Activated naive CD4-positive, alpha-beta T cell treated with anti-CD3 and anti-CD28 coated beads for 36 hours (primary cell): ENCODE measurements at regions not wholly inside any gene's neighbourhood (a gene's known extent, or its start where the extent isn't known, plus 50 kb on each side); places are given as distances from the start of the nearest gene placed in this dataset.
"Not testable (repeated sequence)": the region's sequence is repeated elsewhere in the genome, so short reads cannot be mapped to it uniquely, and the experiment has no call there.

Experiments used
- CTCF ChIA-PET: fragments of 350-600 bp; sonication (Branson Sonifier 250); formaldehyde crosslinking; loops from one replicate; lab custom pipeline; 2021; ENCODE audit warnings: antibody characterized with exemption; lab: Charles Lee
- DNase-seq: peaks from one replicate; pipeline ENCODE4 v3.0.0-alpha.2; 2020
- H3K27ac Mint-ChIP-seq: one replicate; pipeline ENCODE4 v1.8.0; 2021; ENCODE audit warnings: mild to moderate bottlenecking, mixed read lengths
- H3K27me3 Mint-ChIP-seq: one replicate; pipeline ENCODE4 v1.8.0; 2021; ENCODE audit warnings: low read depth, mixed read lengths
- H3K36me3 Mint-ChIP-seq: one replicate; pipeline ENCODE4 v1.8.0; 2021; ENCODE audit warnings: low read depth, mixed read lengths
- H3K4me1 Mint-ChIP-seq: one replicate; pipeline ENCODE4 v1.8.0; 2021; ENCODE audit warnings: low read depth, mixed read lengths
- H3K4me3 Mint-ChIP-seq: one replicate; pipeline ENCODE4 v1.8.0; 2021; ENCODE audit warnings: mild to moderate bottlenecking, moderate library complexity, mixed read lengths
- H3K9me3 Mint-ChIP-seq: one replicate; pipeline ENCODE4 v1.8.0; 2021; ENCODE audit warnings: mixed read lengths
- intact Hi-C: fragments of 100-400 bp; cut with micrococcal nuclease; formaldehyde crosslinking; loops from one replicate; pipeline ENCODE4 v1.15.1; 2023

- H3K4me1 Mint-ChIP-seq, H3K27me3 Mint-ChIP-seq, H3K9me3 Mint-ChIP-seq, H3K36me3 Mint-ChIP-seq, H3K27ac Mint-ChIP-seq, DNase-seq, CTCF ChIA-PET, intact Hi-C loops, H3K4me3 Mint-ChIP-seq: not testable (repeated sequence)
Measured at GRCh38 chr22:15799935-15800334, 110.1 kb downstream of the POTEH start.

GRCh38 chr22:15811141-15811540 is 121.3 kb downstream of the POTEH start:
- intact Hi-C loops, CTCF ChIA-PET, H3K9me3 Mint-ChIP-seq, H3K4me3 Mint-ChIP-seq, H3K36me3 Mint-ChIP-seq, H3K27me3 Mint-ChIP-seq, H3K4me1 Mint-ChIP-seq, H3K27ac Mint-ChIP-seq: not testable (repeated sequence)
- DNase-seq = peak; percentile 17

- H3K4me1 Mint-ChIP-seq, H3K27me3 Mint-ChIP-seq, DNase-seq, intact Hi-C loops, CTCF ChIA-PET, H3K27ac Mint-ChIP-seq, H3K4me3 Mint-ChIP-seq, H3K9me3 Mint-ChIP-seq, H3K36me3 Mint-ChIP-seq: not testable (repeated sequence)
Measured at GRCh38 chr22:15815783-15816182, 126.0 kb downstream of the POTEH start.

GRCh38 chr22:15816470-15816869 is 126.6 kb downstream of the POTEH start:
- DNase-seq, intact Hi-C loops, H3K4me1 Mint-ChIP-seq, H3K9me3 Mint-ChIP-seq, H3K27me3 Mint-ChIP-seq, H3K27ac Mint-ChIP-seq, CTCF ChIA-PET, H3K4me3 Mint-ChIP-seq, H3K36me3 Mint-ChIP-seq: not testable (repeated sequence)

GRCh38 chr22:15817264-15817663 is 127.4 kb downstream of the POTEH start:
- H3K9me3 Mint-ChIP-seq, intact Hi-C loops, H3K27ac Mint-ChIP-seq, H3K36me3 Mint-ChIP-seq, DNase-seq, H3K27me3 Mint-ChIP-seq, H3K4me1 Mint-ChIP-seq, CTCF ChIA-PET, H3K4me3 Mint-ChIP-seq: not testable (repeated sequence)

GRCh38 chr22:15819886-15820285 is 130.1 kb downstream of the POTEH start:
- H3K27me3 Mint-ChIP-seq, CTCF ChIA-PET, intact Hi-C loops, H3K4me3 Mint-ChIP-seq, H3K27ac Mint-ChIP-seq, H3K36me3 Mint-ChIP-seq, H3K4me1 Mint-ChIP-seq, DNase-seq, H3K9me3 Mint-ChIP-seq: not testable (repeated sequence)

- DNase-seq, intact Hi-C loops, H3K27me3 Mint-ChIP-seq, H3K27ac Mint-ChIP-seq, H3K36me3 Mint-ChIP-seq, H3K4me3 Mint-ChIP-seq, CTCF ChIA-PET, H3K9me3 Mint-ChIP-seq, H3K4me1 Mint-ChIP-seq: not testable (repeated sequence)
Measured at GRCh38 chr22:15821088-15821487, 131.3 kb downstream of the POTEH start.

GRCh38 chr22:15822001-15822400 is 132.2 kb downstream of the POTEH start:
- DNase-seq, intact Hi-C loops, H3K36me3 Mint-ChIP-seq, CTCF ChIA-PET, H3K9me3 Mint-ChIP-seq, H3K4me3 Mint-ChIP-seq, H3K4me1 Mint-ChIP-seq, H3K27ac Mint-ChIP-seq, H3K27me3 Mint-ChIP-seq: not testable (repeated sequence)

GRCh38 chr22:15823178-15823577 is 133.4 kb downstream of the POTEH start:
- H3K4me3 Mint-ChIP-seq, H3K4me1 Mint-ChIP-seq, H3K9me3 Mint-ChIP-seq, H3K27ac Mint-ChIP-seq, H3K36me3 Mint-ChIP-seq, H3K27me3 Mint-ChIP-seq, CTCF ChIA-PET, DNase-seq, intact Hi-C loops: not testable (repeated sequence)

GRCh38 chr22:15832235-15832634 is 142.4 kb downstream of the POTEH start:
- H3K27ac Mint-ChIP-seq, H3K4me1 Mint-ChIP-seq, CTCF ChIA-PET, intact Hi-C loops, H3K9me3 Mint-ChIP-seq, H3K36me3 Mint-ChIP-seq, DNase-seq, H3K4me3 Mint-ChIP-seq, H3K27me3 Mint-ChIP-seq: not testable (repeated sequence)

GRCh38 chr22:15835729-15836128 is 145.9 kb downstream of the POTEH start:
- H3K27me3 Mint-ChIP-seq, intact Hi-C loops, H3K27ac Mint-ChIP-seq, H3K9me3 Mint-ChIP-seq, H3K4me1 Mint-ChIP-seq, H3K4me3 Mint-ChIP-seq, DNase-seq, H3K36me3 Mint-ChIP-seq, CTCF ChIA-PET: not testable (repeated sequence)

GRCh38 chr22:15849772-15850171 is 159.9 kb downstream of the POTEH start:
- intact Hi-C loops, H3K27ac Mint-ChIP-seq, H3K4me3 Mint-ChIP-seq, H3K9me3 Mint-ChIP-seq, CTCF ChIA-PET, DNase-seq, H3K27me3 Mint-ChIP-seq, H3K4me1 Mint-ChIP-seq, H3K36me3 Mint-ChIP-seq: not testable (repeated sequence)

GRCh38 chr22:15853716-15854373 is 164.0 kb downstream of the POTEH start:
- H3K27me3 Mint-ChIP-seq, intact Hi-C loops, CTCF ChIA-PET, H3K4me1 Mint-ChIP-seq, H3K36me3 Mint-ChIP-seq, H3K27ac Mint-ChIP-seq, H3K4me3 Mint-ChIP-seq, DNase-seq, H3K9me3 Mint-ChIP-seq: not testable (repeated sequence)
